ENCODE measurements at regions not wholly inside any gene's neighbourhood (a gene's known extent, or its start where the extent isn't known, plus 50 kb on each side); places are given as distances from the start of the nearest gene placed in this dataset.

- TF ChIP-seq CTCF (IDR thresholded peaks at IDR 0.05) (no peak), EP300 (IDR thresholded peaks at IDR 0.05; ENCODE audit: low read depth) (no peak), POLR2A (IDR thresholded peaks at IDR 0.05) (no peak), POLR2AphosphoS5 (IDR thresholded peaks at IDR 0.05) (no peak)
These were observed 1279.9 kb upstream of the NRXN1 start for GRCh38 chr2:52311862-52312261.

Measured in transverse colon (tissue), 4 donors.